IMR-90 (cell line): ENCODE measurements at regions not wholly inside any gene's neighbourhood (a gene's known extent, or its start where the extent isn't known, plus 50 kb on each side); places are given as distances from the start of the nearest gene placed in this dataset.

Experiments used
- ATAC-seq: fragments of 200-7000 bp; cut with Tn5 transposase; 2 replicates; pipeline ENCODE4 v1.9.1; 2020; ENCODE audit warnings: low read depth, mild to moderate bottlenecking, moderate library complexity
- BruUV-seq: library from RNA; stranded (reverse); fragments of 400-500 nt; replicated peaks from 2 replicates; lab custom pipeline; 2021; lab: Mats Ljungman, UMichigan
- CTCF ChIA-PET: fragments of 300-600 bp; formaldehyde crosslinking; extraction: SDS; loops from one replicate; lab custom pipeline; 2021; ENCODE audit warnings: antibody characterized with exemption; lab: Yijun Ruan, JAX
- POLR2A ChIA-PET: fragments of 300-600 bp; sonication (Branson Sonifier 250); formaldehyde crosslinking; loops from one replicate; lab custom pipeline; 2022; ENCODE audit warnings: antibody characterized with exemption; ENCODE audit not compliant: unreplicated experiment; lab: Charles Lee
- DNase-seq: peaks from one replicate; pipeline ENCODE4 v3.0.0; 2013
- H2AFZ ChIP-seq: replicated peaks from 2 replicates; pipeline ENCODE3; 2013; ENCODE audit warnings: low read length, mild to moderate bottlenecking; ENCODE audit not compliant: poor library complexity
- H2AK5ac ChIP-seq: 2 replicates; pipeline ENCODE4 v1.6.1; 2013; ENCODE audit warnings: low read depth, low read length, inconsistent platforms
- H2AK9ac ChIP-seq: replicated peaks from 2 replicates; pipeline ENCODE3; 2013; ENCODE audit warnings: mild to moderate bottlenecking, low read depth, low read length, moderate library complexity; ENCODE audit not compliant: poor library complexity
- H2BK120ac ChIP-seq: 2 replicates; pipeline ENCODE4 v1.6.1; 2013; ENCODE audit warnings: low read depth, low read length, inconsistent platforms
- H2BK15ac ChIP-seq: 3 replicates; pipeline ENCODE4 v1.6.1; 2013; ENCODE audit warnings: low read depth, low read length, inconsistent platforms
- H2BK20ac ChIP-seq: 2 replicates; pipeline ENCODE4 v1.6.1; 2013; ENCODE audit warnings: low read depth, mild to moderate bottlenecking, inconsistent platforms, low read length, moderate library complexity
- H2BK5ac ChIP-seq: 2 replicates; pipeline ENCODE4 v1.6.1; 2013; ENCODE audit warnings: mild to moderate bottlenecking, low read depth, low read length, inconsistent platforms; ENCODE audit not compliant: poor library complexity, severe bottlenecking
- H3K14ac ChIP-seq: replicated peaks from 2 replicates; pipeline ENCODE4 v1.6.1; 2013; ENCODE audit warnings: low read depth, low read length, inconsistent platforms
- H3K18ac ChIP-seq: 2 replicates; pipeline ENCODE4 v1.6.1; 2013; ENCODE audit warnings: low read depth, low read length, control low read depth
- H3K23ac ChIP-seq: 2 replicates; pipeline ENCODE4 v1.6.1; 2013; ENCODE audit warnings: low read depth, low read length, inconsistent platforms
- H3K27ac ChIP-seq: 2 replicates; pipeline ENCODE4 v1.5.1; 2013; ENCODE audit warnings: mild to moderate bottlenecking, control low read depth, low read length; ENCODE audit not compliant: insufficient read depth
- H3K27me3 ChIP-seq: 2 replicates; pipeline ENCODE4 v1.6.1; 2013; ENCODE audit warnings: low read length; ENCODE audit not compliant: control insufficient read depth, insufficient read depth
- H3K36me3 ChIP-seq: 2 replicates; pipeline ENCODE4 v1.6.1; 2013; ENCODE audit warnings: low read length, mixed read lengths; ENCODE audit not compliant: control insufficient read depth, insufficient read depth
- H3K4ac ChIP-seq: 2 replicates; pipeline ENCODE4 v1.6.1; 2013; ENCODE audit warnings: low read depth, low read length, inconsistent platforms
- H3K4me1 ChIP-seq: 2 replicates; pipeline ENCODE4 v1.6.1; 2013; ENCODE audit warnings: low read length, mixed read lengths; ENCODE audit not compliant: control insufficient read depth, insufficient read depth
- H3K4me2 ChIP-seq: 2 replicates; pipeline ENCODE4 v1.6.1; 2013; ENCODE audit warnings: low read depth, mild to moderate bottlenecking, control low read depth, low read length, moderate library complexity
- H3K4me3 ChIP-seq: 2 replicates; pipeline ENCODE4 v1.5.1; 2013; ENCODE audit warnings: low read depth, mild to moderate bottlenecking, control low read depth, low read length, moderate library complexity; ENCODE audit not compliant: insufficient read depth
- H3K56ac ChIP-seq: 2 replicates; pipeline ENCODE4 v1.6.1; 2013; ENCODE audit warnings: low read length, inconsistent platforms; ENCODE audit not compliant: insufficient read depth; ENCODE audit errors: extremely low read depth
- H3K79me1 ChIP-seq, 2 experiments: 2 replicates each; pipeline ENCODE4 v1.6.1; 2013; ENCODE audit warnings: low read length in 2 of 2, inconsistent platforms in 1 of 2, low read depth in 1 of 2
- H3K9ac ChIP-seq: 2 replicates; pipeline ENCODE4 v1.6.1; 2013; ENCODE audit warnings: low read depth, low read length, control low read depth
- H3K9me1 ChIP-seq: 2 replicates; pipeline ENCODE4 v1.6.1; 2013; ENCODE audit warnings: low read length, inconsistent platforms; ENCODE audit not compliant: insufficient read depth
- H3K9me3 ChIP-seq: 2 replicates; pipeline ENCODE4 v1.6.1; 2013; ENCODE audit warnings: low read length; ENCODE audit not compliant: control insufficient read depth, insufficient read depth
- H4K20me1 ChIP-seq: 2 replicates; pipeline ENCODE4 v1.6.1; 2013; ENCODE audit warnings: low read length, inconsistent platforms; ENCODE audit not compliant: insufficient read depth
- H4K5ac ChIP-seq: 2 replicates; pipeline ENCODE4 v1.6.1; 2013; ENCODE audit warnings: mild to moderate bottlenecking, low read depth, low read length, control low read depth
- H4K8ac ChIP-seq, 2 experiments: 2 replicates each; pipeline ENCODE4 v1.6.1; 2013; ENCODE audit warnings: low read depth in 2 of 2, low read length in 2 of 2, control low read depth in 1 of 2, inconsistent platforms in 1 of 2
- H4K91ac ChIP-seq: 2 replicates; pipeline ENCODE4 v1.6.1; 2013; ENCODE audit warnings: low read depth, low read length, inconsistent platforms; ENCODE audit not compliant: insufficient read depth
- CEBPB ChIP-seq: IDR thresholded peaks from 2 replicates; pipeline ENCODE4 v1.6.1; 2012; ENCODE audit warnings: low read depth, low read length, improper control_type of control experiment
- CHD1 ChIP-seq: IDR thresholded peaks from 2 replicates; pipeline ENCODE4 v1.6.1; 2012; ENCODE audit warnings: low read depth, low read length, improper control_type of control experiment
- FOS ChIP-seq: fragments of 150-350 bp; IDR thresholded peaks from 2 replicates; pipeline ENCODE4 v1.6.1; 2016; ENCODE audit warnings: low read depth, low read length
- MAZ ChIP-seq: IDR thresholded peaks from 2 replicates; pipeline ENCODE4 v1.6.1; 2012; ENCODE audit warnings: low read depth, mild to moderate bottlenecking, low read length, improper control_type of control experiment, moderate library complexity, borderline replicate concordance
- MXI1 ChIP-seq: IDR thresholded peaks from 2 replicates; pipeline ENCODE4 v1.6.1; 2012; ENCODE audit warnings: low read depth, mild to moderate bottlenecking, low read length, moderate library complexity, borderline replicate concordance
- NFE2L2 ChIP-seq: fragments of 150-350 bp; IDR thresholded peaks from 2 replicates; pipeline ENCODE4 v1.6.1; 2016; ENCODE audit warnings: low read depth, mild to moderate bottlenecking, low read length
- RAD21 ChIP-seq: IDR thresholded peaks from 2 replicates; pipeline ENCODE4 v1.6.1; 2012; ENCODE audit warnings: low read length, improper control_type of control experiment
- RCOR1 ChIP-seq: IDR thresholded peaks from 2 replicates; pipeline ENCODE4 v1.6.1; 2012; ENCODE audit warnings: mild to moderate bottlenecking, low read length, improper control_type of control experiment; ENCODE audit not compliant: insufficient replicate concordance
- SMC3 ChIP-seq: fragments of 150-350 bp; IDR thresholded peaks from 2 replicates; pipeline ENCODE4 v1.6.1; 2016; ENCODE audit warnings: low read depth, mild to moderate bottlenecking, antibody characterized with exemption, low read length, moderate library complexity
- WGBS, 2 experiments: methylation state at CpG; one replicate each; pipeline versions ENCODE4 v1.1.5 to v1.1.7; 2013; ENCODE audit warnings: missing lambda C conversion rate in 2 of 2; ENCODE audit not compliant: insufficient read length in 1 of 2; ENCODE audit errors: extremely low coverage in 2 of 2; 5-methylcytosine and 5-hydroxymethylcytosine counted together
- dilution Hi-C: fragments of 300-500 bp; cut with HindIII; formaldehyde crosslinking; loops from one replicate; pipeline ENCODE4 v1.14.3; 2018; ENCODE audit warnings: low sequenced_read_pairs; ENCODE audit not compliant: unreplicated experiment
- in situ Hi-C: fragments of 300-500 bp; cut with MboI; formaldehyde crosslinking; loops from 3 replicates; pipeline ENCODE4 v1.14.3; 2019; ENCODE audit warnings: low sequenced_read_pairs, inconsistent platforms, mixed read lengths
- intact Hi-C: fragments of 100-400 bp; cut with micrococcal nuclease; formaldehyde crosslinking; loops from 2 replicates; pipeline ENCODE4 v1.10.0; 2022
- TF ChIP-seq, protein P1 (sequence below): fragments of 150-350 bp; IDR thresholded peaks from 2 replicates; pipeline ENCODE4 v1.6.1; 2016; ENCODE audit warnings: low read depth, mild to moderate bottlenecking, low read length, moderate library complexity, borderline replicate concordance

DNA sequence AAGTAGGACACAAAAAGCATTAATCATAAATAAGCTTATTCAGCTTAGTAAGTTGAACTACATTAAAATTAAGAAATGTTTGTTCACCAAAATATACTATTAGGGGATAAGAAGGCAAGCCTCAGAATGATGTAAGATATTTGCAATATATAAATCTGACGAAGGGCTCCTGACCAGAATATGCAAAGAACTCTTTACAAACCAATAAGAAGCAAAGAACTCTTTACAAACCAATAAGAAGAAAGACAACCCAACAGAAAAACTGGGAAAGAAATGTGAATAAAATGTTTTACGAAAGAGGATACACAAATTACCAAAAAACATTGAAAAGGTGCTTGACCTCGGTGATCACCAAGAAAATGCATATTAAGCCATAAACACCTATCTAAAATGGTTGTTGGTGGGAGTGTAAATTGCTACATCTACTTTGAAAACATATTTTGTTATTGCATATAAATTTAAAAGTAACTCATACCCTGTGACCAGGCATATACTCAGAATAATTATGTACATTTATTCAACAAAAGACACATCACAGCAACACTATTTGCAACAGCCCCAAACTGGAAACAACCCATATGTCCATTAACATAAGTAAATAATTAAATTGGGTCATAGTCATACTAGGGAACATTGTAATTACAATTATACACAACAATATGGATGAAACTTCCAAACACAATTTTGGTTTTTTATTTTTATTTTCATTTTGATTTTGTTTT is 83.3 kb upstream of the CTBP2 start:
- Histone ChIP-seq H4K20me1 (no peaks in the 10 kb centered on the region), H3K4ac (no peak overlapping the region), H3K36me3 (no peaks in the 10 kb centered on the region), H3K56ac (no peak overlapping the region), H3K14ac (no peak overlapping the region), H3K18ac (no peak overlapping the region), H3K9me1 (no peaks in the 10 kb centered on the region), H3K4me2 (no peak overlapping the region), H3K4me1 (no peaks in the 10 kb centered on the region), H3K9me3 (peaks cover under 1% of the 10 kb centered on the region; the same call in 1 of the 2 replicates), H2BK15ac (no peak overlapping the region), H3K27ac (no peak overlapping the region), H2BK120ac (no peak overlapping the region), H2AK9ac (no peak overlapping the region), H2BK20ac (no peak overlapping the region), H3K27me3 (peaks cover 6% of the 10 kb centered on the region), H2BK5ac (no peak overlapping the region), H3K79me1 (no peaks in the 10 kb centered on the region), H3K23ac (no peak overlapping the region), H2AFZ (no peak overlapping the region), H4K8ac (no peak overlapping the region), H3K4me3 (no peak overlapping the region), H4K91ac (no peak overlapping the region), H2AK5ac (no peak overlapping the region), H3K9ac (no peak overlapping the region), H4K5ac (no peak overlapping the region)
- TF ChIP-seq CEBPB (no peak), NFE2L2 (no peak), MAZ (no peak), FOS (no peak), MXI1 (no peak), RCOR1 (no peak), RAD21 (no peak), CHD1 (no peak), SMC3 (no peak)
- TF ChIP-seq, protein P1, sequence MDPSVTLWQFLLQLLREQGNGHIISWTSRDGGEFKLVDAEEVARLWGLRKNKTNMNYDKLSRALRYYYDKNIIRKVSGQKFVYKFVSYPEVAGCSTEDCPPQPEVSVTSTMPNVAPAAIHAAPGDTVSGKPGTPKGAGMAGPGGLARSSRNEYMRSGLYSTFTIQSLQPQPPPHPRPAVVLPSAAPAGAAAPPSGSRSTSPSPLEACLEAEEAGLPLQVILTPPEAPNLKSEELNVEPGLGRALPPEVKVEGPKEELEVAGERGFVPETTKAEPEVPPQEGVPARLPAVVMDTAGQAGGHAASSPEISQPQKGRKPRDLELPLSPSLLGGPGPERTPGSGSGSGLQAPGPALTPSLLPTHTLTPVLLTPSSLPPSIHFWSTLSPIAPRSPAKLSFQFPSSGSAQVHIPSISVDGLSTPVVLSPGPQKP = no peak
- ChIA-PET POLR2A (no interaction called here), CTCF (no interaction called here)
- no CpG with 5 or more reads among the region's 3 CpGs for WGBS, 2 experiments
- ATAC-seq = no peak
- in situ Hi-C loops (no loop called here), dilution Hi-C loops (no loop called here), intact Hi-C loops (no loop called here)
- DNase-seq = no peak
- no TSS peak for BruUV-seq
